ENCODE measurements at regions not wholly inside any gene's neighbourhood (a gene's known extent, or its start where the extent isn't known, plus 50 kb on each side); places are given as distances from the start of the nearest gene placed in this dataset.

GRCh38 chr4:138686106-138686835 is 329.3 kb upstream of the NOCT start:
- no peak for DNase-seq

DNA sequence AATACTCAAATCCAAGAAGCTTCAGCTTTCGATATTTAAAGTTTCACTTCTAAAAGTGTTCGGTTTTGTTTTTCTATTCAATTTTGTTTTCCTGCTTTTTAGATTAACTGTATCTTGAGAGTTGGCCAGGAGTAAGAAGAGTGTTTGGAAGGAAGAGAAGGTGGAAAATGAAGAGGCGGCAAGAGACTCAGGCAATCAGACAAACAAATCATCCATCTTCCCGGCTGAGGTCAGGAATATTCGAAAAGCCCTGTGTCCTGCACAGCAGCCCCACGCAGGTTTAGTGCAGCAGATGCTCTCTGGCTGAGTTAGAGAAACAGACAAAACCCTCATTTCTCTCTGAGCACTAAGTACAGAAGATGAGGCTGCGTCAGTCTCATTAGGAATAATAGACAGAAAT is 330.3 kb upstream of the NOCT start:
- no peak for DNase-seq

GRCh38 chr4:138680989-138681604 is 334.5 kb upstream of the NOCT start:
- peak; percentile 76 for DNase-seq

DNA sequence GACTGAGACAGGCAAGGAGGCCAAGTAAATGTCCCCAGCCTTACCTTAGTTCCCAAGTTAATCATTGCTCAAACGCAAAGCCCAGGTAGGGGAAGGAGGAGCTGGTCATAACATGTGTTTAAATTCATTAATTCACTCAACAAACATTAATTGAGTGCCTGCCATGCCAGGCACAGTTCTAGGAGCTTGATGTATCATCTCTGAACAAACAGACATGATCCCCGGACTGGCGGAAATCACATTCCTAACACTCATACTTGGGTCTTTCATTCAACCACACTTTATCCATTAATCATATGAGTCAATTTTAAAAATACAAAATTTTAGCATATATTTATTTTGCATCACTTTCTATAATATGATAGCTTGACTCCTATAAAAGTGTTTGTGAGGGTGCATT is 335.3 kb upstream of the NOCT start:
- no peak for DNase-seq

- DNase-seq: no peak
Measured at GRCh38 chr4:138678985-138679746, 336.4 kb upstream of the NOCT start.

DNA sequence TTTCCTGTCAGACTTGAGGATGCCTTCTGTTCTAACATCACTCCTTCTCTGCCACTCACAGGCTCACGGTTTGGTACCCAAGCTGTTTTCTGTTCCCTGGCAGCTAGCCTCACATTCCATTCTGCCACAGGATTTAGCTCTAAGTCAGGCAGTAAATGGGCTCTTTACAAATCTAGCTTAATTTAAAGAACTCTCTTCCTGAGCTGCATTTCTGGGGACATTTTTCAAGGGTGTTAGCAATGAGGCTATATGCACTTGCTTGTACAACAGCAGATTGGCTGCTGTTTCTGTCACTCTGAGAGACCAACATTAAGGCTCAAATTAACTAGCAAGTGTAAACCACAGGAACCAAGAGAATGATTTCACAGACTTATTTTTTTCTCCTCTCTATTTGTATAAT is 337.8 kb upstream of the NOCT start:
- no peak for DNase-seq

DNA sequence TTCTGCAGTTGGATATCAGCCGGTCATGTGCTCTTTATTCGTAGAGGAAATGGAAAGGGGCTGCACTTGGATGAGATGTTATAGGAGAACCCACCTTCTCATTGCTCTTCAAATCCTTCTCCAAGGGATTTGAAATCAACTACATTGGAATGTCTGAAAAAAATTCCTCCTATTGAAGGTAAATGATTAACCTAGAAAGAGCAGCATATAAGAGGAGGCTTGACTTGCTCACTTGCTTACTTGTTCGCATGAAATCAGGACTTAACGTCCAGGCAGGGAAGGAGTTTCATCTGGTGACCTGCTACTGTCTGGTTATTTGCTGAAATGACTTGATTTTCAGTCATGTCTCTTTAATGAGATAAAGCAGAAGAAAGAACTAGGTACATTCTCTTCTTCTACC is 338.4 kb upstream of the NOCT start:
- no peak for DNase-seq

DNA sequence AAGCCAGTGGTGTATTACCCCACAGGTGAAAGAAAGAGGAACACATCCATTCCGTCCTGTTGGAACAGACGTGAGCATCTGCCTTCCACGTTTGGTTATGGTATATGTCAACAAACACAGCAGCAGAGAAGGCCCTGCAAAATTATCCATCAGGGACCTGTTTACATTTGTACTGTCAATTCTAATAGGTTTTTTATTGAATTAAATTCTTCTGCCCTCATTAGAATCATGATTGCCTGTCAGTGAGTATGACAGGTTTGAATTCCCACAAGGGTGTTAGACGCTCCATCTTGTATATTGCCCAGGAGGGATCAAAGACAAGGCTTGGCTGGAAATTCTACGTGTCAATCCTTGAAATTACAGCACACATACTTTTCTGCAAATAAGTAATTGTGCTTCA is 339.9 kb upstream of the NOCT start:
- DNase-seq: no peak

- no peak for DNase-seq
Measured at GRCh38 chr4:138674209-138674608, 341.4 kb upstream of the NOCT start.

DNA sequence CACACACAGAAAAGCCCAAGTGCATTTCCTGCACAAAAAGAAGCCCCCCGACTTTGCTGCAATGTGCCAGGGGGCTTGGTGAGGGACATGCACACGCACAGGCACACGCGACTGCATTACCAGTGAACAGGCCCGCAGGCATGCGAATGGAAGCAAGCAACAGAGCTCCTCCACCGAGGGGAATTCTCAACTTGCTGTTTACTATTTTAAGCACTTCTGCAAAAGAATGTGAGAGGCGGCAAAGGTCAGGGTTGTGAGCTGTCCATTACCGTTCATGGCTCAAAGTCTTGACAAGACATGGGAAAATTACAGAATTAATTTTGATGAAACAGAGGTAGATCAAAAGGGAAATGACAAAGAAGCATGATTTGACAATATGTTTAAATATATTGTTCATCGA is 342.5 kb upstream of the NOCT start:
- DNase-seq: no peak

- DNase-seq: no peak
Measured at GRCh38 chr4:138672393-138672976, 343.1 kb upstream of the NOCT start.

DNA sequence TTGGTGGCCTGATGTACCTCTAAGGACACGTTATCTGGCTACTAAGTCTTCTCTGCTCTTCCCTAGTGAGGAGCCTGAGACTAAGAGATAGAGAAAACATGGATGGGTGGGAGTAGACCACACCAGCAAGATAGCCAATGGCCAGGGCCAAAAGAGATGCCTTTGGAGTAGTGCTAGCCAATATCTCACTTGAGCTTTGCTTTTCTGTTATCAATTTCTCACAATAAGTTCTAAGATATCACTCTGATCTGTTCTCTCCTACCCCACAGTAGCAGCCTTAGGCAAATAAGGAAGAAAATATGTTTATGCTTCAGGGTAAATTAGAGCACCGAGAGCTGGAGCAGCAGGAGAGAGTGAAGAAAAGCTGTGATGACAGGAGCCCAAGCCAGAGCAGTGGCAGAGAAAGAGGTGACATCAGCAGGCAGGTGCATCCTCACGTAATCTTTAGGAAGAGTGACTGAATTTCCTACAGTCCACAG is 343.9 kb upstream of the NOCT start:
- DNase-seq: no peak

DNA sequence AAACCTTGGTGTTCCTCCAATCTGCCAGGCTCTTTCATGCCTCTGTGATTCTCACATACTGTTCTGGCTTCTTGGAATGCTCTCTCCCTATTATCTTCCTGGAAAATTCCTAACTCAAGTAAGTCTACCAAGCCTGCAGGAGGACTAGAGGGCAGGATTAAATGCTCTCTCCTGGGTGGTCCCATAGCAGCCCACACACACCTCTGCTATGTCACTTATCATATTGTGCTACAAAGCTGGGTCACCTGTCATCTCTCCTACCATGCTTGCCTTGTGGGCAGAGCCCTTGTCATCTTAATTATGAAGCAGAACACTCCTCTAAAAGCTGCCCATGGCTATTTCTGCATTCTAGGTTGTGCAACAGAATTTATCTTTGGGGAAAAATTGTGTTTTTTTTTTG is 344.5 kb upstream of the NOCT start:
- no peak for DNase-seq

DNA sequence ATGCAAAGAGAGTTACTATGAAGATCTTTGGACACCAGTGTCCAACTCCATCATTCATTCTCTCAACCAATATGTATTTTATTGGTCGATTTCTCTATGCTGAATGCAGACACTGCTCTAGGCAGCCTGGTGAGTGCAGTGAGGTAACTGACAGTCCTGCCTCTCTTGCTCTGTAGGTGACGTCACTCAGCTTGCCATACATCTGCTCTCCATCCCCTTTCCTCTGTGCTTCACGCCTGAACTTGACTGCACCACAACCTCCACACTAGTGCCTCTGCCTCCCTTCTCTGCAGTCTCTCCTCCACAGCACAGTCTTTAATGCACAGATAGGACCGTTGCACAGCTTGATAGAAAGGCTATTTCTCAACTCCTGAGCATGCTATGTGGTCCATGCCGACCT is 344.9 kb upstream of the NOCT start:
- no peak for DNase-seq

DNA sequence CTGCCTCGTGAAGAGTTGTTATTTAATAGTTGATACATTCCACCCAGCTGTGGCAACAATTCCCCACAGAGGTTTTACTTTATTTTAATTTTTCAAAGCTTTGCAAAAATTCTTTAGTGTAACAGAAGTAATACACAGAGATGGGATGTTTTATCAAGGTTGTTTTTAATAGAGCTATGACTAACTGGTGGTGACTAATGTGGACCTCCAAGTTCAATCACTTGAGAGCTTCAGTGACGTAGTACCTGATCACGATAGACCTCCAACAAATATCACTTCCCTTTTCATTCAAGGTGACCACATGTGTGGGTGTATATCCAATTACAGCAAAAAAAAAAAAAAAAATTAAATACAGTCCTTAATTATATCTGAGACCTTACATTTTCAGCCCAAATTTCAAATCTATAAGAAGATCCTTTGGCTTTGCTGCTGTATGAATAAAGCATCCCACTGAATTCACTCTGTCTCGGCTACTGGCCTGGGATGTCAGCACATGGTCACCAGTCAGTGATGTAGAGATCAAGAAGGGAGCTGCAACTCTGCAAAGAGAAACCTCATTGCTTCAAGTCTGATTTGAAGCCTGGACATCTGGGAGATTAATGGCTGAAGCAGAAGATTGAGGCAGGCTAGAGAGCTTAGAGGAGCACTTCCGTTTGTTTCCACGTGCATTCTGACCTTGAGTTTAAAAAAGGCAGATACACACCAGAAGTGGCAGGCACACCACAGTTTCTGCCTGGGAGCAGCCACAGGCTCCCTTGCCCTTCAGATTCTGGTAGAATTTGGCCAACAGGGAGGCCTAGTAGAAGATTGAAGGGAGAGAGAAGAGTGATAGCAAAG is 345.9 kb upstream of the NOCT start:
- no peak for DNase-seq

DNA sequence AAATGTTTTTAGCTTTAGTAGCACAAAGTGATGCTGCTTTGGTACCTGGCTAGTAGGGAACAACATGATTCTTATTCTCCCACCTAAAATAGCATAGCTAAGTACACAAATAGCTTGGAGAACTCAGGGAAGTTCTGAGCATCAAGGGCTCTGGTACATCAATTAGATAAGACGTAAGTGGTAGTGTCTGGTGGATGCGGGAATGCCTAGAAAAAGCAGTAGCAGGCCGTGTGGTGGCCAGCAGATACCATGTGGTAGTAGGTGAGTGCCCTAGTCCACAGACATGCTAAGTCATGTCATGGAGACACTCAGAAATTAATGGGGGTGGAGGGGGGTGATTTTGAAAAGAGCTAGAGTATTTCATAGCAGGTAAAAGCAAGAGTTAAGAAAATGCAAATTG is 347.3 kb upstream of the NOCT start:
- no peak for DNase-seq

DNA sequence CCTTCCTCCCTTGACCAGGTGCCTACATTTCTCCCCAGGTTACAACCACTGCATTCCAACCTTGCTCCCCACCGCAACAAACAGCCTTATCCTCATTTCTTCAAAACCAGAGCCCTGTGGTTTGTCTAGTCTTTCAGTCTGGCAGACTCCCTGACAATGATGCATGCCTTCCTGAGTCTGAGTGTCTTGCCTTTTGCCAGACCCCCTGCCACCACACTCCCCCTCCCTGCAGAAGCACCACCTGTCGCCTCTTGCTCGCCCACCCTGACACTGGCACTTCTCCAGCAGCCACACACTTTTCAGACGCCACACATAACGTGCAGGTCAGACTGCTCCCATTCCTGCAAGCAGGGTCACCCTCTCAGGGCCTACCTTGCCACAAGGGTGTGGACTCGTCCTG is 349.2 kb upstream of the NOCT start:
- no peak for DNase-seq

- no peak for DNase-seq
Measured at GRCh38 chr4:138665851-138666250, 349.7 kb upstream of the NOCT start.

GRCh38 chr4:138663883-138664282 is 351.7 kb upstream of the NOCT start:
- DNase-seq: no peak

- no peak for DNase-seq
Measured at GRCh38 chr4:138659812-138660316, 355.7 kb upstream of the NOCT start.

- no peak for DNase-seq
Measured at GRCh38 chr4:138659037-138659811, 356.4 kb upstream of the NOCT start.

- no peak for DNase-seq
Measured at GRCh38 chr4:138658518-138658917, 357.1 kb upstream of the NOCT start.

All from stimulated activated CD4-positive, alpha-beta T cell treated with anti-CD3 and anti-CD28 coated beads, Interleukin-4, amount 100 ng/mL, for 24 hours (primary cell).